Endothelial cell of umbilical vein (primary cell): ENCODE measurements at regions not wholly inside any gene's neighbourhood (a gene's known extent, or its start where the extent isn't known, plus 50 kb on each side); places are given as distances from the start of the nearest gene placed in this dataset.

Experiments
- BruUV-seq: library from RNA; stranded (reverse); fragments of 400-500 nt; replicated peaks from 2 replicates; lab custom pipeline; 2021; lab: Mats Ljungman, UMichigan
- CTCF ChIA-PET: fragments of 300-600, 350-600 bp; sonication (Branson Sonifier 250); formaldehyde crosslinking; loops from one replicate; lab custom pipeline; 2021; ENCODE audit warnings: antibody characterized with exemption, inconsistent platforms; lab: Charles Lee
- POLR2A ChIA-PET: fragments of 300-600, 350-600 bp; sonication (Branson Sonifier 250); formaldehyde crosslinking; loops from one replicate; lab custom pipeline; 2021; ENCODE audit warnings: antibody characterized with exemption, inconsistent platforms; lab: Charles Lee
- DNase-seq: peaks from one replicate; pipeline ENCODE4 v3.0.0-alpha.2; 2011; ENCODE audit warnings: low read depth, low spot score
- FAIRE-seq: peaks from 2 replicates; lab custom pipeline; 2011; peaks lifted over from hg19 to GRCh38; lab: Jason Lieb, UNC
- H2AFZ ChIP-seq: 2 replicates; pipeline ENCODE4 v1.6.0; 2012; ENCODE audit warnings: low read depth, low read length, control low read depth, inconsistent platforms
- H3K27ac ChIP-seq: 2 replicates; pipeline ENCODE4 v1.5.1; 2011; ENCODE audit warnings: low read depth, mild to moderate bottlenecking, control low read depth, low read length, moderate library complexity; ENCODE audit not compliant: insufficient read depth
- H3K27me3 ChIP-seq, 2 experiments: 2 replicates each; pipeline versions ENCODE4 v1.6.0 to v1.6.1; 2011; ENCODE audit warnings: low read length in 2 of 2, mixed read lengths in 1 of 2; ENCODE audit not compliant: control insufficient read depth in 2 of 2, insufficient read depth in 2 of 2
- H3K36me3 ChIP-seq, 2 experiments: 2 replicates in 1 of 2; 3 replicates in 1 of 2; pipeline ENCODE4 v1.5.1; 2011; ENCODE audit warnings: low read length in 2 of 2, mild to moderate bottlenecking in 1 of 2, moderate library complexity in 1 of 2; ENCODE audit not compliant: control insufficient read depth in 2 of 2, insufficient read depth in 2 of 2; ENCODE audit errors: extremely low read depth in 1 of 2
- H3K4me1 ChIP-seq: 3 replicates; pipeline ENCODE4 v1.5.1; 2011; ENCODE audit warnings: mild to moderate bottlenecking, low read length; ENCODE audit not compliant: control insufficient read depth, insufficient read depth; ENCODE audit errors: extremely low read depth
- H3K4me2 ChIP-seq: 2 replicates; pipeline ENCODE4 v1.6.1; 2011; ENCODE audit warnings: low read length, control low read depth, mixed read lengths; ENCODE audit not compliant: insufficient read depth
- H3K4me3 ChIP-seq, 3 experiments: fragments of 200-600 bp in 1 of 3; sonication (generic), shearing (Covaris generic) in 1 of 3; replicated peaks in 1 of 3; 2 replicates each; pipeline ENCODE4 v1.5.1; 2011 to 2016; ENCODE audit warnings: control low read depth in 3 of 3, low read length in 3 of 3, mild to moderate bottlenecking in 2 of 3, inconsistent platforms in 1 of 3, low read depth in 1 of 3, moderate library complexity in 1 of 3; ENCODE audit not compliant: insufficient read depth in 1 of 3
- H3K79me2 ChIP-seq: 2 replicates; pipeline ENCODE4 v1.6.0; 2012; ENCODE audit warnings: low read length, inconsistent platforms; ENCODE audit not compliant: control insufficient read depth, insufficient read depth
- H3K9ac ChIP-seq: replicated peaks from 2 replicates; pipeline ENCODE3; 2011; ENCODE audit warnings: low read length, control low read depth; ENCODE audit not compliant: insufficient read depth; ENCODE audit errors: extremely low read depth
- H3K9me1 ChIP-seq: replicated peaks from 3 replicates; pipeline ENCODE4 v1.6.0; 2011; ENCODE audit warnings: mild to moderate bottlenecking, low read length; ENCODE audit not compliant: control insufficient read depth, insufficient read depth; ENCODE audit errors: extremely low read depth
- H3K9me3 ChIP-seq: replicated peaks from 2 replicates; pipeline ENCODE4 v1.5.1; 2012; ENCODE audit warnings: low read length, inconsistent platforms; ENCODE audit not compliant: control insufficient read depth, insufficient read depth
- H4K20me1 ChIP-seq: replicated peaks from 2 replicates; pipeline ENCODE3; 2011; ENCODE audit warnings: mild to moderate bottlenecking, low read length; ENCODE audit not compliant: control insufficient read depth, insufficient read depth; ENCODE audit errors: extremely low read depth
- CTCF ChIP-seq, 2 donors: IDR thresholded peaks; 1 replicate in 1 of 2; 2 replicates in 1 of 2; pipeline ENCODE4 v1.5.1; 2011; ENCODE audit warnings: low read length in 2 of 2, mild to moderate bottlenecking in 2 of 2, moderate library complexity in 2 of 2, control low read depth in 1 of 2, inconsistent platforms in 1 of 2, low read depth in 1 of 2; ENCODE audit not compliant: insufficient read depth in 1 of 2; ENCODE audit errors: extremely low read depth in 1 of 2
- EZH2 ChIP-seq: IDR thresholded peaks from 2 replicates; pipeline ENCODE4 v1.6.1; 2012; ENCODE audit warnings: borderline replicate concordance, low read depth, mild to moderate bottlenecking, moderate library complexity, low read length, inconsistent platforms; ENCODE audit not compliant: severe bottlenecking
- FOS ChIP-seq: IDR thresholded peaks from 2 replicates; pipeline ENCODE4 v1.6.1; 2011; ENCODE audit warnings: mild to moderate bottlenecking, low read length, moderate library complexity, borderline replicate concordance; ENCODE audit not compliant: insufficient read depth
- GATA2 ChIP-seq: IDR thresholded peaks from 2 replicates; pipeline ENCODE4 v1.7.0; 2011; ENCODE audit warnings: low read depth, mild to moderate bottlenecking, moderate library complexity, mixed read lengths, low read length; ENCODE audit not compliant: insufficient read length, insufficient read depth
- JUN ChIP-seq: IDR thresholded peaks from 2 replicates; pipeline ENCODE4 v1.6.1; 2011; ENCODE audit warnings: borderline replicate concordance, low read depth; ENCODE audit not compliant: insufficient read length, insufficient read depth
- MAX ChIP-seq: IDR thresholded peaks from 2 replicates; pipeline ENCODE4 v1.6.1; 2011; ENCODE audit not compliant: insufficient read depth, insufficient read length
- MYC ChIP-seq: IDR thresholded peaks from one replicate; pipeline ENCODE4 v1.6.1; 2011; ENCODE audit warnings: mild to moderate bottlenecking, low read depth, low read length
- POLR2A ChIP-seq: IDR thresholded peaks from 2 replicates; pipeline ENCODE4 v1.6.1; 2012; ENCODE audit warnings: low read depth, mild to moderate bottlenecking, control low read depth, low read length
- POLR2AphosphoS5 ChIP-seq: IDR thresholded peaks from 2 replicates; pipeline ENCODE4 v1.6.1; 2012; ENCODE audit warnings: low read depth, mild to moderate bottlenecking, control low read depth, low read length, moderate library complexity; ENCODE audit not compliant: insufficient read depth
- dilution Hi-C: fragments of 300-500 bp; cut with MboI; formaldehyde crosslinking; loops from one replicate; pipeline ENCODE4 v1.15.0; 2019; ENCODE audit warnings: low sequenced_read_pairs; ENCODE audit not compliant: extremely low pct_ligation_motif_present
- intact Hi-C: fragments of 100-400 bp; cut with micrococcal nuclease; formaldehyde crosslinking; loops from one replicate; pipeline ENCODE4 v1.10.0; 2022

GRCh38 chr14:54221971-54222370 lies 174.8 kb upstream of the CDKN3 start:
- FAIRE-seq = no peak
- Histone ChIP-seq H3K4me1 (peaks cover 9% of the 10 kb centered on the region), H3K36me3 (no peaks in the 10 kb centered on the region), H3K9ac (no peak overlapping the region), H3K79me2 (no peaks in the 10 kb centered on the region), H3K27me3 (no peaks in the 10 kb centered on the region), H2AFZ (no peak overlapping the region), H3K4me2 (no peak overlapping the region), H3K27ac (no peak overlapping the region), H3K9me1 (no peaks in the 10 kb centered on the region), H4K20me1 (no peaks in the 10 kb centered on the region), H3K9me3 (no peaks in the 10 kb centered on the region), H3K4me3 (no peak overlapping the region)
- CTCF ChIA-PET = interaction anchor here (1.5 kb wide), 1 partner anchor 107 kb away, joined by 4 read pairs; no protein-coding TSS in a partner anchor
- TF ChIP-seq MAX (no peak), EZH2 (no peak), CTCF (IDR thresholded peaks at IDR 0.05; ENCODE audit: extremely low read depth in 1 of 2, insufficient read depth in 1 of 2, low read depth in 1 of 2, low read length in 2 of 2) (no peak), FOS (no peak), GATA2 (no peak), POLR2AphosphoS5 (no peak), POLR2A (no peak), MYC (no peak), JUN (no peak)
- POLR2A ChIA-PET = no interaction called here
- BruUV-seq = no TSS peak
- intact Hi-C loops = no loop called here
- dilution Hi-C loops = no loop called here
- no peak for DNase-seq
